GM10266 (cell line): ENCODE measurements at regions not wholly inside any gene's neighbourhood (a gene's known extent, or its start where the extent isn't known, plus 50 kb on each side); places are given as distances from the start of the nearest gene placed in this dataset.
A peak's percentile ranks its signal among the peaks of the same experiment; 100 is the strongest.

Experiments used
- DNase-seq: peaks from one replicate; pipeline ENCODE4 v3.0.0; 2012; ENCODE audit errors: extremely low spot score
- CTCF ChIP-seq: IDR thresholded peaks from 2 replicates; pipeline ENCODE4 v1.5.1; 2012; ENCODE audit warnings: mild to moderate bottlenecking, low read depth; ENCODE audit not compliant: control insufficient read depth, insufficient read depth; ENCODE audit errors: missing control alignments

DNA sequence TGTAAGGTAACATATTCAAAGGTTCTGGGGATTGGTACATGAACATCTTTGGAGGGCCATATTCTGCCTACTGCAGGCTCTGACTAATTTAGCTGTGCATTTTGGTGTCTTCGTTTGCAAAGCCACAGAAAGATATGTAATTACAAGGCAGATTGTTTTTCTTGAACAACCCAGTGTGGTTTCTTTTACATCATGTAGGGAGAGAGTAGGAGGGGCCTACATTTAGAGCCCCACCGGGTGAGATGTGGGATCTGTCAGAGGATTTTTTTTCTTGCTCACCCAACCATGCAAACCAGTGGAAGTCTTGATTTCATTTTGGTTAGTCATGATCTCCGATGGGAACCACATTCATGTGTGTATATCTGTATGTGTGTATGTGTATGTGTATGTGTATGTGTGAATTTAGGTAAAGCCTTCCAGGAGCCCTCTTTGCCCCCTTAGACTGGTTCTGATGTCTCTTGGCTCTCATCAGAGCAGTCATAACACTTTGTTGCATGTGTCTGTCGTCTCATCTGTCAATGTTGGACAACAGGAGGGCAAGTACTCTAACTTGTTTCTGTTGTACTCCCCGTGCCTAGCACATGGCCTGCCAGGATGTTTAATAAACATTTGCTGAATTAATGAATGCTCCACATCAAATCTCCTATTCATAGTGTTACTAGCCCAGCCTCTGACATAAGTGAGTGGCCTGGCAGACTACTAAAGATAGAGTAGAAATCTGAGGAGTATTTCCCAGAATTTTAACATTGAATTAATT, 239.9 kb downstream of the MTX2 start:
- TF ChIP-seq CTCF: no peak
- peak; percentile 59 for DNase-seq

DNA sequence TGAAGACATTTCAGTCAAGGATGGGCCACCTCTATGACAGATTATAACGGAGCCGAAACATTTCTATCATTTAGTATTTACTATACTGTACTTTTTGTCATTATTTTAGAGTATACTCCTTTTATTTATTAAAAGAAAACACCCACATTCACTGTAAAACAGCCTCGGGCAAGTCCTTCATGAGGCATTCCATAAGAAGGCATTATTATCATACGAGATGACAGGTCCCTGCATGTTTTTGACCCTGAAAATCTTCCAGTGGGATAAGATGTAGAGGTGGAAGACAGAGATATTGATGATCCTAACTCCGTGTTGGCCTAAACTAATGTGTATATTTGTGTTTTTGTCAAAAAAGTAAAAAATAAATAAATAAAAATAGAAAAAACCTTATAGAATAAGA, 245.0 kb downstream of the MTX2 start:
- TF ChIP-seq CTCF: no peak
- DNase-seq: no peak

- no peak for TF ChIP-seq CTCF
- DNase-seq: no peak
Measured at GRCh38 chr2:176514805-176515500, 245.7 kb downstream of the MTX2 start.

- no peak for TF ChIP-seq CTCF
Measured at GRCh38 chr2:176516051-176516602, 246.9 kb downstream of the MTX2 start.

DNA sequence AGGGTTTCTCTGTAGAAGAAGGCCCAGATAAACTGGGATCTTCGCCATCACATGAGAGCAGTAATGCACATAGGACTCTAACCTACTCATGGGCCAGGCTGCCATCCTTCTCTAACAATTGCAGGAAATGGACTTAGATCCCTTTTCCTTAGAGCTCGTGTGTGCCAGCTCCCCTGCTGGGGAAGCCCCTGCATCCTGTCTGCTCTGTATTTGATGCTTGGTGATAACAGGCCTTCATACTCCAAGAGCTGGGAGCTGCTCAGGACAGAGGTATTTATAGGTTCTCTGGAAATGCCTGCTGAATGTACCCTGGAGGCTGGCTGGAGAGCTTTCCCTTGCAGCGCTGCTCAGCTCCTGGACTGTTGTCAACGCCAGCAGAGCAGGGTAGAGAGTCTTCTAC, 249.6 kb downstream of the MTX2 start:
- no peak for TF ChIP-seq CTCF
- no peak for DNase-seq

More at GRCh38 chr2:176516051-176516602, 246.9 kb downstream of the MTX2 start:
- DNase-seq: no peak

DNA sequence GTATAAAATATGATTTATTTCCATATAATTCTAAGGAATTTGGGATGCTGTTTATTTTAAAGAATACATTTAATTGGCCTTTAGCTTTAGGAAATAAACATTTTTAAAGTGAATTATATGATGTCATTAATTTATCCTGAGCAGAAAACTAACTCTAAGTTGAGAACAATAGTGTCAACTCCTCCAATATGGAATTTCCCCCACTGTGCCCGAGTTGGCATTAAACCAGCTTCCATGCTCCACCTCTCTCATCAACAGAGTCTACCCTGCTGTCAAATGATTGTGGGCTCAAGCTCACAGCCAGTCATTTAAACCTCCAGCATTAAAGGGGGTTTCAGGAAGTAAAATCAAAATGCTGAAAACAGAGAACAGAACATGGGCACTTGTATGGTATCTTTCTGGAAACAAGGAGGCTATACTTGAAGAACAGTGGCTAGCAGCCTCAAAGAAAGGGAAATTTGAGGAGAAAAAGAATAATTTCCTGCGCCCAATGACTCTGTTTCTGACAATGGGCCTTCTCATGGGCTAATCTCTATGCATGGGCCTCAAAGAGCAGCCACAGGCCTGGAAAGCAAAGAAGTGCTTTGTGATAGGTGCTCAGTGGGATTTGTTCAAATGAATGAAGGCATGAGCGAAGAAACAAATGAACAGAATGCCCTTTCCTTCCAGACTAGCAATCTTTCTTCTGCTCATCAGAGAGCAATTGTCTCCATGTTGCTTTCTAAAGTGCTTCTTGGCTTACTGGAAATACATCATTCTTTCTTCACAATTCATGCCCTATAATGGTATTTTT, 252.8 kb downstream of the MTX2 start:
- DNase-seq: no peak
- TF ChIP-seq CTCF: no peak

DNA sequence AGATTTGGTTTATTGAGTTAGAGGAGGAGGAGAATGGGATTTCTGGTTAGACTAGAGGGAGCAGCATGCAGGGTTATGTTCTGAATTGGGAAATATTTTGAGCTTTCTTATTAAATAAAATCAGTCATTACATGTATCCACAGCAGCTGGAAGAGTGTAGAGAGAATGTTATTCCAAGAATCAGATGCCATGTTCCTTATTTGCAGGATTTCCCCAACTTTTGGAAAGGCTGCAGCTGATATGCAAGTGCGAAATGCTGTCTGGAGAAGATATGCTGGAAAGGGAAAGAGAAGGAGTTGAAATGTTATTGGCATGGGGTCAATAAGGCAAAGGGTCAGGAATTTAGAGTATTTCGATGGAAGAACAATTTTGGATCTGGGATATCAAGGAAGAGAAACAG, 255.8 kb downstream of the MTX2 start:
- DNase-seq: no peak
- TF ChIP-seq CTCF: no peak
